ENCODE measurements at regions not wholly inside any gene's neighbourhood (a gene's known extent, or its start where the extent isn't known, plus 50 kb on each side); places are given as distances from the start of the nearest gene placed in this dataset.
A peak's percentile ranks its signal among the peaks of the same experiment; 100 is the strongest.

- Histone ChIP-seq H3K9me3 (ENCODE audit: control insufficient read depth, low read length) (no peaks in the 10 kb centered on the region), H3K4me2 (ENCODE audit: low read length, poor library complexity, severe bottlenecking) (no peak overlapping the region), H4K91ac (ENCODE audit: low read length) (no peak overlapping the region), H3K9ac (ENCODE audit: low read length) (no peak overlapping the region), H3K14ac (ENCODE audit: low read length in 2 of 2) (no peak overlapping the region), H3K4me3 (ENCODE audit: insufficient read depth in 1 of 2, low read depth in 1 of 2, low read length in 2 of 2) (no peak overlapping the region), H4K8ac (ENCODE audit: low read length) (no peak overlapping the region), H3K4me1 (ENCODE audit: control insufficient read depth, insufficient read depth, low read depth, low read length) (no peaks in the 10 kb centered on the region), H2BK15ac (ENCODE audit: low read depth, poor library complexity, severe bottlenecking) (no peak overlapping the region), H3K4ac (ENCODE audit: low read depth in 1 of 2, low read length in 2 of 2) (no peak overlapping the region), H2AFZ (ENCODE audit: low read depth, low read length) (no peak overlapping the region), H3K79me1 (replicated peaks; ENCODE audit: low read length, poor library complexity, severe bottlenecking) (peaks cover 22% of the 10 kb centered on the region), H2AK5ac (ENCODE audit: low read length, severe bottlenecking) (no peak overlapping the region), H2BK5ac (ENCODE audit: low read depth, low read length, poor library complexity, severe bottlenecking) (no peak overlapping the region), H3K27me3 (ENCODE audit: control insufficient read depth in 1 of 2, insufficient read depth in 1 of 2, low read length in 2 of 2) (no peaks in the 10 kb centered on the region), H3K36me3 (ENCODE audit: control insufficient read depth in 1 of 2, insufficient read depth in 2 of 2, low read depth in 1 of 2, low read length in 2 of 2) (no peaks in the 10 kb centered on the region), H2BK120ac (ENCODE audit: low read depth, low read length) (no peak overlapping the region), H2BK12ac (ENCODE audit: low read length in 2 of 2) (no peak overlapping the region), H3K27ac (ENCODE audit: low read length, poor library complexity, severe bottlenecking) (no peak overlapping the region), H3K18ac (ENCODE audit: low read depth in 1 of 2, low read length in 2 of 2) (no peak overlapping the region), H3K23ac (ENCODE audit: low read length in 2 of 2) (no peak overlapping the region)
- 92% methylated on average over 6 of the region's 7 CpGs for WGBS
- DNase-seq, result no peak
These were observed 161.7 kb downstream of the KLF12 start for GRCh38 chr13:73972545-73972944.

- Histone ChIP-seq H2BK120ac (ENCODE audit: low read depth, low read length) (no peak overlapping the region), H4K91ac (ENCODE audit: low read length) (no peak overlapping the region), H3K4me3 (ENCODE audit: insufficient read depth in 1 of 2, low read depth in 1 of 2, low read length in 2 of 2) (no peak overlapping the region), H4K8ac (ENCODE audit: low read length) (no peak overlapping the region), H3K4me2 (ENCODE audit: low read length, poor library complexity, severe bottlenecking) (no peak overlapping the region), H3K9me3 (ENCODE audit: control insufficient read depth, low read length) (no peaks in the 10 kb centered on the region), H3K36me3 (ENCODE audit: control insufficient read depth in 1 of 2, insufficient read depth in 2 of 2, low read depth in 1 of 2, low read length in 2 of 2) (no peaks in the 10 kb centered on the region), H2BK5ac (ENCODE audit: low read depth, low read length, poor library complexity, severe bottlenecking) (no peak overlapping the region), H3K9ac (ENCODE audit: low read length) (no peak overlapping the region), H3K4ac (ENCODE audit: low read depth in 1 of 2, low read length in 2 of 2) (no peak overlapping the region), H3K23ac (ENCODE audit: low read length in 2 of 2) (no peak overlapping the region), H3K27me3 (ENCODE audit: control insufficient read depth in 1 of 2, insufficient read depth in 1 of 2, low read length in 2 of 2) (no peaks in the 10 kb centered on the region), H2BK15ac (ENCODE audit: low read depth, poor library complexity, severe bottlenecking) (no peak overlapping the region), H2AK5ac (ENCODE audit: low read length, severe bottlenecking) (no peak overlapping the region), H3K14ac (ENCODE audit: low read length in 2 of 2) (no peak overlapping the region), H3K27ac (ENCODE audit: low read length, poor library complexity, severe bottlenecking) (no peak overlapping the region), H3K4me1 (ENCODE audit: control insufficient read depth, insufficient read depth, low read depth, low read length) (no peaks in the 10 kb centered on the region), H3K18ac (ENCODE audit: low read depth in 1 of 2, low read length in 2 of 2) (no peak overlapping the region), H2BK12ac (ENCODE audit: low read length in 2 of 2) (no peak overlapping the region), H2AFZ (ENCODE audit: low read depth, low read length) (no peak overlapping the region), H3K79me1 (replicated peaks; ENCODE audit: low read length, poor library complexity, severe bottlenecking) (peaks cover 22% of the 10 kb centered on the region)
- 93% methylated on average over 2 of the region's 2 CpGs for WGBS
- DNase-seq, result no peak
These were observed 162.7 kb downstream of the KLF12 start for GRCh38 chr13:73971481-73971880.

- H3K4me2 ChIP-seq (ENCODE audit: low read length, poor library complexity, severe bottlenecking), result no peak overlapping the region
- no peak overlapping the region for H2BK120ac ChIP-seq (ENCODE audit: low read depth, low read length)
- H3K27ac ChIP-seq (ENCODE audit: low read length, poor library complexity, severe bottlenecking), result no peak overlapping the region
- no peak overlapping the region for H3K14ac ChIP-seq (ENCODE audit: low read length in 2 of 2)
- no peak for DNase-seq
- H3K4me1 ChIP-seq (ENCODE audit: control insufficient read depth, insufficient read depth, low read depth, low read length), result no peaks in the 10 kb centered on the region
- peaks cover 15% of the 10 kb centered on the region for H3K79me1 ChIP-seq (replicated peaks; ENCODE audit: low read length, poor library complexity, severe bottlenecking)
- H3K27me3 ChIP-seq (ENCODE audit: control insufficient read depth in 1 of 2, insufficient read depth in 1 of 2, low read length in 2 of 2), result no peaks in the 10 kb centered on the region
- H2BK5ac ChIP-seq (ENCODE audit: low read depth, low read length, poor library complexity, severe bottlenecking), result no peak overlapping the region
- H3K23ac ChIP-seq (ENCODE audit: low read length in 2 of 2), result no peak overlapping the region
- peak overlapping the region in 1 of 2 experiments; percentile 22 for H3K18ac ChIP-seq (ENCODE audit: low read depth in 1 of 2, low read length in 2 of 2)
- H2BK12ac ChIP-seq (ENCODE audit: low read length in 2 of 2), result no peak overlapping the region
- H4K91ac ChIP-seq (ENCODE audit: low read length), result no peak overlapping the region
- no peak overlapping the region for H2AFZ ChIP-seq (ENCODE audit: low read depth, low read length)
- no peaks in the 10 kb centered on the region for H3K36me3 ChIP-seq (ENCODE audit: control insufficient read depth in 1 of 2, insufficient read depth in 2 of 2, low read depth in 1 of 2, low read length in 2 of 2)
- no peaks in the 10 kb centered on the region for H3K9me3 ChIP-seq (ENCODE audit: control insufficient read depth, low read length)
- no peak overlapping the region for H3K9ac ChIP-seq (ENCODE audit: low read length)
- no peak overlapping the region for H3K4ac ChIP-seq (ENCODE audit: low read depth in 1 of 2, low read length in 2 of 2)
- H2BK15ac ChIP-seq (ENCODE audit: low read depth, poor library complexity, severe bottlenecking), result no peak overlapping the region
- H2AK5ac ChIP-seq (ENCODE audit: low read length, severe bottlenecking), result no peak overlapping the region
- no peak overlapping the region for H4K8ac ChIP-seq (ENCODE audit: low read length)
- H3K4me3 ChIP-seq (ENCODE audit: insufficient read depth in 1 of 2, low read depth in 1 of 2, low read length in 2 of 2), result no peak overlapping the region
- WGBS, result 100% methylated on average over 5 of the region's 7 CpGs
These were observed 163.7 kb downstream of the KLF12 start for GRCh38 chr13:73970421-73971055.

- Histone ChIP-seq H3K14ac (ENCODE audit: low read length in 2 of 2) (no peak overlapping the region), H3K79me1 (replicated peaks; ENCODE audit: low read length, poor library complexity, severe bottlenecking) (peaks cover 19% of the 10 kb centered on the region), H2BK5ac (ENCODE audit: low read depth, low read length, poor library complexity, severe bottlenecking) (no peak overlapping the region), H3K4ac (ENCODE audit: low read depth in 1 of 2, low read length in 2 of 2) (no peak overlapping the region), H3K4me3 (ENCODE audit: insufficient read depth in 1 of 2, low read depth in 1 of 2, low read length in 2 of 2) (no peak overlapping the region), H3K36me3 (ENCODE audit: control insufficient read depth in 1 of 2, insufficient read depth in 2 of 2, low read depth in 1 of 2, low read length in 2 of 2) (no peaks in the 10 kb centered on the region), H3K27ac (ENCODE audit: low read length, poor library complexity, severe bottlenecking) (no peak overlapping the region), H2AFZ (ENCODE audit: low read depth, low read length) (no peak overlapping the region), H3K23ac (ENCODE audit: low read length in 2 of 2) (no peak overlapping the region), H3K4me2 (ENCODE audit: low read length, poor library complexity, severe bottlenecking) (no peak overlapping the region), H3K27me3 (ENCODE audit: control insufficient read depth in 1 of 2, insufficient read depth in 1 of 2, low read length in 2 of 2) (no peaks in the 10 kb centered on the region), H2BK120ac (ENCODE audit: low read depth, low read length) (no peak overlapping the region), H3K4me1 (ENCODE audit: control insufficient read depth, insufficient read depth, low read depth, low read length) (peaks cover 3% of the 10 kb centered on the region), H4K91ac (ENCODE audit: low read length) (no peak overlapping the region), H3K9ac (ENCODE audit: low read length) (no peak overlapping the region), H2BK12ac (ENCODE audit: low read length in 2 of 2) (no peak overlapping the region), H3K9me3 (ENCODE audit: control insufficient read depth, low read length) (no peaks in the 10 kb centered on the region), H2AK5ac (ENCODE audit: low read length, severe bottlenecking) (no peak overlapping the region), H2BK15ac (ENCODE audit: low read depth, poor library complexity, severe bottlenecking) (no peak overlapping the region), H4K8ac (ENCODE audit: low read length) (no peak overlapping the region), H3K18ac (ENCODE audit: low read depth in 1 of 2, low read length in 2 of 2) (no peak overlapping the region)
- 90% methylated on average over 3 of the region's 5 CpGs for WGBS
- no peak for DNase-seq
These were observed 166.6 kb downstream of the KLF12 start for GRCh38 chr13:73967397-73968165.

Data from mesenchymal stem cell (in vitro differentiated cells and primary cell).